ENCODE measurements at regions not wholly inside any gene's neighbourhood (a gene's known extent, or its start where the extent isn't known, plus 50 kb on each side); places are given as distances from the start of the nearest gene placed in this dataset.
A peak's percentile ranks its signal among the peaks of the same experiment; 100 is the strongest.

GRCh38 chr6:138007014-138007472 lies 100.2 kb downstream of the PERP start:
- DNase-seq (ENCODE audit: low spot score) = peak; percentile 7

DNA sequence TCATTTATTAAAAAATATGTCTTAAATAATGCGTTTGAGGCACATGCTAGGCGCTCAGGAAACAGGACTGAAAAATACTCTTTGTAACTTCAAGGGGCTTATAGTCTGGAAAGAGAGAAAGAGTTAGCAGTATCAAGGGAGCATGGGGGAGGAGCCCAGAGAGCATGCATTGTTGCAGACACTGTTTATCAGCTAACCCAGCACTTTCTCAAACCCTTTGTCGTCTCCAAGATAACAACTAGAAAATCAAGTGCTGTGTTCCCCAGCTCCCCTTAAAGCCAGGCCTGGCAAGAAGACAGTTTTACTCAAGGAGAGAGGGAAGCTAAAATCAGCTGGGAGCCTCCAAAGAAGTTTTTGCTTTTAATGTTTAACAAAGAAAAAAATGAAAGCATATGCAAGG lies 98.4 kb downstream of the PERP start:
- no peak for DNase-seq (ENCODE audit: low spot score)

- no peak for DNase-seq (ENCODE audit: low spot score)
These were observed 95.8 kb downstream of the PERP start for GRCh38 chr6:138011413-138011812.

- no peak for DNase-seq (ENCODE audit: low spot score)
These were observed 94.5 kb downstream of the PERP start for GRCh38 chr6:138012682-138013081.

DNA sequence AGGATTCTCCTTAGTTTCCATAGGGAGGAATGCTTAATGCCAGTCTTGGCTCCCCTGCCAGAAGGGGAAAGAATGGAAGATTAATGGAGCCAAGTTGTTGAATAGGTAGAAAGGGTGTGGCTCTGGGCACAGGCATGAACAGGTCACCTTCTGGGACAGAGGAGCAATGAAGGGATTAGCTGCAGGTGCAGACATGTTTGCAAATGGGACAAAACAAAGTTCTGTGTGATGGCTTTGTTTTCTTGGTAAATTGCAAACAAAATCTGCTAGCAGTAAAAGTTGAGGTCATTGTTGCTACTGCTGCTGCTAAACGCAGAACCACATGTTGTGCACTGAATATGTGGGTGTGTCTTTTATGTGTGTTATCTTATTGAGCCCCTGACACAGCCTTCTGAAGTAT lies 93.3 kb downstream of the PERP start:
- DNase-seq (ENCODE audit: low spot score) = no peak

DNA sequence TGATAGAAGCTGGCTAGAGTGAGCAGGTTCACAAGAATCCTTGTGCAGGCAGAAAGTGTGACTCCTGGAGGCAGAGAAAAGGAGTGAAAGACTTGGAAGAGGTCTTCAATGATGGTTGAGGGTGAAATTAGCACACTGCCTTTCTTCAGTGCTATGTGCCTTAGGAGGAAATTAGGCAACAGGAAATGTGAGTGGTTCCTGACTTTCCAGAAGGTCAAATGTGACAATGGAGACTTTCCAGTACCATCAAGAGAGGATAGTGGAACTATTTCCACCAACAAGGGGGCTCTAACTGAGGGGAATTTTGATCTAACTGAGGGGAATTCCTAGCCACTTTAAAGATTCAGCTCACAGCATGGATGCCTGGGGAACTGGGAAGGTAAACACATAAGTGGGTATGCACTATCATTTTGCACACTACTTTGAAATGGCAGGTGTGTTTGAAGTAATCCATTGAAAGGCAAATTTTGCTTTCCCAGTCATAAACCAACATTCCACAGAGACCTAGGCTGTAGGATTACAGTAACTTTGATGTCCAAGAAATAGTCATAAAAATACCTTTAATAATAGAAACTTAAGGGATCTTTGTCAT lies 90.0 kb downstream of the PERP start:
- DNase-seq (ENCODE audit: low spot score) = no peak

GRCh38 chr6:138018297-138018696 lies 88.9 kb downstream of the PERP start:
- DNase-seq (ENCODE audit: low spot score) = no peak

DNA sequence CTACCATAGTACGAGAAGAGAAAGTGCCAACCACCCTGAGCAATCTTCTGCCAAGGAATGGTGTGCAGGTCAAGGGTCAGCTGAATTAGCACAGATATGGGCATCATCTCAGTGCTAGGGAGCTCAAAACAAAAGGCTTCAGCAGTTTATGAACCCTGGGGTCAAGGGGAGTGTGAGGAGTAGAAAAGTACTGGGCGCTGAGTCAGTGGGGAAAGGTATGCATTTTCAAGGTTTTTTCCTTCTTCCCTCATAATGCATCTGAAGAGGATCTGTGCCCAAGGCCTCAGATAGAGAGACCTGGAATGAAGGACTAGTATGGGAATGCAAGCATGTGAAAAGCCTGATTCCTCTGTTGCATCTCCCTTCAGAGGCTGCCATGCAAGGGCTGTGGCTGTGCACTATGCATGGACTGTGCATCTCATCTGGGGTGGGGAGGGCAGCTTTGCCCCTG lies 81.7 kb downstream of the PERP start:
- DNase-seq (ENCODE audit: low spot score) = no peak

- no peak for DNase-seq (ENCODE audit: low spot score)
These were observed 80.9 kb downstream of the PERP start for GRCh38 chr6:138026342-138026741.

- DNase-seq (ENCODE audit: low spot score) = no peak
These were observed 78.3 kb downstream of the PERP start for GRCh38 chr6:138028893-138029292.

DNA sequence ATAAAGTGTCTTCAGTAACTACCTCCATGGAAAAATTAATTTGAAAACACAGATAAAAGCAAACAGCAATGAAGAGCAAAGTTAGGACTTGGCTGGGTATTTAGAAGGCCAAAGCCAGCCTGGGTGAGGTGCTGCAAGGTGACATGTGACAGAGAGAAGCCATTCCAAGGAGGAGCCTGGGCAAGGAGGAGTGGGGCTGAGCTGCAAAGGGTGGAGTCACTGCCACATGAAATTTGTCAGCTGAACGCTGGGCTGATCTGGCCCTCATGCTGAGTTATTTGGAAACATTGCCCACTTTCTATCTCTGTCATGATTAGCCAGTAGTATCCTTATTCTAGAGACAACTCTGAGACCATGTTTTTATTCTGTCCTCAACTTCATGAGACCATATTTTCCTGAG lies 76.3 kb downstream of the PERP start:
- no peak for DNase-seq (ENCODE audit: low spot score)

GRCh38 chr6:138031417-138031816 lies 75.8 kb downstream of the PERP start:
- no peak for DNase-seq (ENCODE audit: low spot score)

DNA sequence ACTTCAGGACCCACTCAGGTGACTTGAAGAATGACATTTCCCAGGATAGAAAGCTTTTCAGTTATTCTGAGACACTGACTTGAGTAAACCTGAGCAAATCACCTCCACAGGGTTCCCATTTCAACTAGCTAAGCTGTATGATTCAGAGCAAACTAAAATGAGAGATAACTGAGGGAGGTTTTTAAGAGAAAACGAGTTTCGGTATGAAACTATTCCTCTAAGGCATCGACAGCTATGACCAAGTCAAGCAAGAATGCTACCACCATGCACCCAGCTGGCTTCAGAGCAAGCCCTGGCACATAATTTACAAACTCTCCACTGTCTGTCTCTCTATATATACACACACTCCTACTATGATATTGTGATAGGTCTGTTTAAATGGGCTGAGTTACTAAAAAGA lies 75.4 kb downstream of the PERP start:
- DNase-seq (ENCODE audit: low spot score) = no peak

DNA sequence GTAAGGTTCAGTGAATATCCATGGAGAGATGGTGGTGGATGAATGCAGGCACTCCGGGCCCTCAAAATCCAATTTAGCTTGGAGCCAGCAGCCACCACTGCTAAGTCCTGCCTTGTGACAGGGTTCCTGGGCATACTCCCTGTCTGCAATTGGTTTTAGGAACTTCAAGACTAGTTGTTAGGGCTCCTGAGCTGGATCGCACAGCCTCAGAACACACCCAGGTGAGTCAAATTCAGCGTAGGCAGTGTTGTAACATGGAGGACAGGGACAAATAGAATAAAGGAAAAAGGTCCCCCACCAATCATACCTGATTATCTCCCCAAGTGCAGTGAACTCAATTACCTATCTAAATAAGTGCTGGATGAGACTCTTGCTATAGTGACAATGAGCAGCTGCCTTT lies 74.6 kb downstream of the PERP start:
- DNase-seq (ENCODE audit: low spot score) = no peak

DNA sequence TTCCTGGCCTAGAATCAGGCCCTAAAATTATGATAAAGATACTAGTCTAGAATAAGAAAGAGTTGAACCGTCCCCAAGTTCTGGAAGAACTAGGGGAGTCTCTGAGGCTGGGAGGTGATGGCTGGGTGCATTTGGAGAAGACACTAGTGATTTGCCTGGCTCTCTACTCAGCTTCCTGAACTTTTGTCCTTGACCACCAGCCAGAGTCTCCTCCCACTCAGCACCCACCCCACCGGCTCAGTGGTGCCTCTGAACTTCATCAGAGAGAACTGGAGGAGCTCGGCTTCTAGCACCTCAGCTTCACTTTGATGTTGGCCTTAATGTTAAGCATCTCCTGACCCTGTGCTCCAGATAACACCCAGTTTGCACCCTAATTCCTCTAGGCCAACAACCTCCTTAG lies 73.0 kb downstream of the PERP start:
- DNase-seq (ENCODE audit: low spot score) = no peak

DNA sequence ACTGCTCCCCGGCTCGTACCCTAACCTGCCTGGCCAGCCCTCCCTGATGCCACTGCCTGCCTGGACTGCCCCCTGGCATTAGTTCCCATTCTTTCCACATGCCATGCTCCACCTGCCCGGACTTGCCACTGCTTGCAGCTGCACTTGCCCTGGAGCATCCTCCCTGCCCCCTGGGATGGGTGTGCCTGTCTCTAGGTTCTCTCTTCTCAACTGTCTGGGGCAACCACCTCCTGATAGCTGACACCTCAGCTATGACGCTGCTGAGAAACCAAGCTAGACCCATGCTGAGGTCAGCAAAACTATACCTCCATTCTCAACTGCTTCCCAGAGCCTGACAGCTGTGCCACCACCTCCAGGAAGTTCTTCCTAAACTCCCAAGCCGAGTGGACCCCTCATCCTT lies 72.1 kb downstream of the PERP start:
- DNase-seq (ENCODE audit: low spot score) = no peak

DNA sequence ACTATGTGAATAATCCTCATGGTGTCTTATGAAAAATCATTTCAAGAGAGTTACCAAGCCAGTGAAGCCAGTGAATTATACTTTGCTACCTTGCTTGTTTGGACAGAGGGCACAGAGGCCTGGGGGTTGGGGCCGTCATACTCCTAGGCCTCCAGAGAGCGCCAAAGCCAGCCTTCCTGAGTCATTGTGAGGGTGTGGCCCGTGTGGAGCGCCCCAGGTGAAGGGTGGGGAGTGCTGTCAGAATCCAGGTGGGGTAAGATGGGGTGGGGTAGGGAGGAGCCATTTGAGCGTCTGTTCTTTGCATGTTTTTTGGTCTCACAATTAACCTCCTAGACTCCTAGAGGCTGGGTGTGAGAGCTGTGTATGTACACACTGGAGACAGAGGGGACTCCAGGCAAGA lies 71.1 kb downstream of the PERP start:
- no peak for DNase-seq (ENCODE audit: low spot score)

DNA sequence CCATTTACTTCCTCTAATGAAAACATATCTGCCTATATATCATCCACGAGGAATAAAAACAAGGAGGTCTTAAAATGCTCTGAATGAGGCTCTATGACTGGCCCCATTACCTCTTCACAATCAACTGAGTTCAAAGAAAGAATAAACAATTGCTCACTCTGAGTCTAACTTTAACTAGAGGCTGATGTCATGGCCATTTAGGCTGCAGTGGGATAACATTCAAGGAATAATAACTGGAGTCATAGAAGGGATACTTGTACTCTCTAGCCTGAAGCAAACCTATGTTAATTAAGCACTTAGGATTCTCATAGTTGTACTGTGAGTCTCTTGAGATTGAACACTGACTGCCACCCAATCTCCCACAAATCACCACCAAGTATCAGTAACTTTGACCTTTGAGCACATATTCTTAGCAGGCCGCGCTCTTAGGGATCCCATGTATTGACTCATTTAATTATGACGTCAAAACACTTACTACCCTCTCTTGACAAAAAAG lies 70.2 kb downstream of the PERP start:
- DNase-seq (ENCODE audit: low spot score) = no peak

DNA sequence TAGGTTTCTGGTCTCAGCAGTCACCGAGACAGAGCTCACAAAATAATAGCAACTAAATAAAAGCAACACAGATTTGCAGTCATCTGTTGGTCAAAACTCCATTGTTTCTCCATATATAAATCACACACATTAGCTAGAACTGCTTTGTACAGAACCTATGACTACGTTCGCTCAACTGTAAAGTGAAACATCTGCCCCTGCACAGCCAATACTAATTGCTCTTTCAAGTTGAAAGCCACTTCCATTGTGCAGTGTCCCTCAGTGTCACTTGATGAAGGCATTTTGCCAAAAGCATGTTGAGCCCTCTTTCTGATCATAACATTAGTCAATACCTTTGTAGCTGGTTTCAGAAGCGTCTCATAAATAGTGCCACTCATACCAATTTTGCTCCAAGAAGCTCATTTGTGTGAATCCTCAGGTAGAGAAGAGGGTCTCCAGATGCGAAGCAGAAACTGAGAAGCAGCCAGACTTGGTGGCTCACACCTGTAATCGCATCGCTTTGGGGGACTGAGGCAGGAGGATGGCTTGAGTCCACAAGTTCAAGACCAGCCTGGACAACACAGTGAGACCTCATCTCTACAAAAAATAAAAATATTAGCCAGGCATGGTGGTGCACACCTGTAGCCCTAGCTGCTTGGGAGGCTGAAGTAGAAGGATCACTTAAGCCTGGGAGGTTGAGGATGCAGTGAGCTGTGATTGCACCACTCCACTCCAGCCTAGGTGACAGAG lies 68.9 kb downstream of the PERP start:
- no peak for DNase-seq (ENCODE audit: low spot score)
